ENCODE measurements at regions not wholly inside any gene's neighbourhood (a gene's known extent, or its start where the extent isn't known, plus 50 kb on each side); places are given as distances from the start of the nearest gene placed in this dataset.

DNA sequence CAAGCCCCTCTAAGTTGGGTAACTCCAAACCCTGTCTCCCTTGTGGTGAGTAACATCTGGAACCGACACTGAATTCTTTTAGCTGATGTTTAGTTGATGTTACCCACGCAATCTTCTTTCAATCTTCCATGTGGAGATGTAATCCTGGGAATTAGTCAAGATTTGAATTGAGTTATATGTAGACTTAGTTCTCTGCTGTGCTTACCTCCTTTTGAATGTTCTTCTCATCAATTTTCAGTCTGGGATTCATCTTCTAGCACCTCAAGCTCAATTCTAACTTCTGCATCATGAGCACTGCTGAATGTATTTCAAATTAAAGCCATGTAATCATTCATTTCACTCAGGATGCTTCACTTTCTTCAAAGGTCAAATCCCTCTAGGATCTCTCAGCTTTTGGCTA is 270.6 kb downstream of the FAM170A start:
- ATAC-seq (ENCODE audit: insufficient number of reproducible peaks, low FRiP score, low read depth) (no peak), DNase-seq (ENCODE audit: low spot score) (no peak)
- H3K4me3 ChIP-seq, result no peak overlapping the region
- no peak overlapping the region for H3K27ac ChIP-seq
- no peaks in the 10 kb centered on the region for H3K36me3 ChIP-seq
- no peaks in the 10 kb centered on the region for H3K9me3 ChIP-seq
- no peaks in the 10 kb centered on the region for H3K27me3 ChIP-seq (replicated peaks; ENCODE audit: insufficient read depth)
- TF ChIP-seq CTCF (IDR thresholded peaks at IDR 0.05), result no peak
- no peaks in the 10 kb centered on the region for H3K4me1 ChIP-seq (ENCODE audit: control insufficient read depth in 1 of 2, low read depth in 2 of 2)

GRCh38 chr5:119902593-119902992 is 273.2 kb downstream of the FAM170A start:
- TF ChIP-seq CTCF (IDR thresholded peaks at IDR 0.05), result no peak

DNA sequence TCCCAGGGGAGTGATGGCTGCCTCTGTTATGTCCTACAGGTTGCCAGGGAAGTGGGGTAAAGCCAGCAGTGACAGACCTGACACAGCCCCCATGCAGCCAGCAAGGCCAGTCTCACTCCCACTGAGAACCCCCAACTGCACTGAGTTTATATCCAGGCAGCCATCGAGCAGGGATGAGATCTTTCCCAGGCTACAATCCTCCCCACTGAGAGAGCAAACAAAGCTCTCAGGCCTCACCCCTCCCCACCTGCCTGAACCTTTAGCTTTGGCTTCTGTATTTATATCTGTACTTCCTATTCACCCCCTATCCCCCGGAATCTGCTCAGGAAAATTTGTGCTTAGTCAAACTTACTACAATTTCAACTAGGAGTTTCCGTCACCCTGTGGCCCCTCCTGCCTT is 284.1 kb downstream of the FAM170A start:
- DNase-seq (ENCODE audit: low spot score) (no peak), ATAC-seq (ENCODE audit: insufficient number of reproducible peaks, low FRiP score, low read depth) (no peak)
- no peaks in the 10 kb centered on the region for H3K36me3 ChIP-seq
- TF ChIP-seq CTCF (IDR thresholded peaks at IDR 0.05), result no peak
- no peaks in the 10 kb centered on the region for H3K27me3 ChIP-seq (replicated peaks; ENCODE audit: insufficient read depth)
- peaks cover 5% of the 10 kb centered on the region for H3K9me3 ChIP-seq
- H3K4me1 ChIP-seq (ENCODE audit: control insufficient read depth in 1 of 2, low read depth in 2 of 2), result no peaks in the 10 kb centered on the region
- H3K27ac ChIP-seq, result no peak overlapping the region
- no peak overlapping the region for H3K4me3 ChIP-seq

More at GRCh38 chr5:119902593-119902992, 273.2 kb downstream of the FAM170A start:
- ATAC-seq (ENCODE audit: insufficient number of reproducible peaks, low FRiP score, low read depth) (no peak), DNase-seq (ENCODE audit: low spot score) (no peak)
- no peaks in the 10 kb centered on the region for H3K9me3 ChIP-seq
- no peaks in the 10 kb centered on the region for H3K27me3 ChIP-seq (replicated peaks; ENCODE audit: insufficient read depth)
- no peaks in the 10 kb centered on the region for H3K4me1 ChIP-seq (ENCODE audit: control insufficient read depth in 1 of 2, low read depth in 2 of 2)
- no peak overlapping the region for H3K4me3 ChIP-seq
- no peak overlapping the region for H3K27ac ChIP-seq
- H3K36me3 ChIP-seq, result no peaks in the 10 kb centered on the region

- no peak for DNase-seq (ENCODE audit: low spot score)
- no peak overlapping the region for H3K27ac ChIP-seq
- H3K36me3 ChIP-seq, result no peaks in the 10 kb centered on the region
- H3K4me1 ChIP-seq (ENCODE audit: control insufficient read depth in 1 of 2, low read depth in 2 of 2), result no peaks in the 10 kb centered on the region
- H3K27me3 ChIP-seq (replicated peaks; ENCODE audit: insufficient read depth), result no peaks in the 10 kb centered on the region
- no peaks in the 10 kb centered on the region for H3K9me3 ChIP-seq
- TF ChIP-seq CTCF (IDR thresholded peaks at IDR 0.05), result no peak
- ATAC-seq (ENCODE audit: insufficient number of reproducible peaks, low FRiP score, low read depth), result no peak
- H3K4me3 ChIP-seq, result no peak overlapping the region
These were observed 289.9 kb downstream of the FAM170A start for GRCh38 chr5:119919279-119919678.

- Histone ChIP-seq H3K4me3 (no peak overlapping the region), H3K4me1 (ENCODE audit: control insufficient read depth in 1 of 2, low read depth in 2 of 2) (no peaks in the 10 kb centered on the region), H3K9me3 (no peaks in the 10 kb centered on the region), H3K36me3 (no peaks in the 10 kb centered on the region), H3K27ac (no peak overlapping the region), H3K27me3 (replicated peaks; ENCODE audit: insufficient read depth) (no peaks in the 10 kb centered on the region)
- ATAC-seq (ENCODE audit: insufficient number of reproducible peaks, low FRiP score, low read depth) (no peak), DNase-seq (ENCODE audit: low spot score) (no peak)
- TF ChIP-seq CTCF (IDR thresholded peaks at IDR 0.05), result no peak
These were observed 296.9 kb downstream of the FAM170A start for GRCh38 chr5:119926301-119926700.
